Endothelial cell of umbilical vein (primary cell): ENCODE measurements at regions not wholly inside any gene's neighbourhood (a gene's known extent, or its start where the extent isn't known, plus 50 kb on each side); places are given as distances from the start of the nearest gene placed in this dataset.

ENCODE experiments used
- BruUV-seq: library from RNA; stranded (reverse); fragments of 400-500 nt; replicated peaks from 2 replicates; lab custom pipeline; 2021; lab: Mats Ljungman, UMichigan
- CTCF ChIA-PET: fragments of 300-600, 350-600 bp; sonication (Branson Sonifier 250); formaldehyde crosslinking; loops from one replicate; lab custom pipeline; 2021; ENCODE audit warnings: antibody characterized with exemption, inconsistent platforms; lab: Charles Lee
- POLR2A ChIA-PET: fragments of 300-600, 350-600 bp; sonication (Branson Sonifier 250); formaldehyde crosslinking; loops from one replicate; lab custom pipeline; 2021; ENCODE audit warnings: antibody characterized with exemption, inconsistent platforms; lab: Charles Lee
- DNase-seq: peaks from one replicate; pipeline ENCODE4 v3.0.0-alpha.2; 2011; ENCODE audit warnings: low read depth, low spot score
- FAIRE-seq: peaks from 2 replicates; lab custom pipeline; 2011; peaks lifted over from hg19 to GRCh38; lab: Jason Lieb, UNC
- H2AFZ ChIP-seq: 2 replicates; pipeline ENCODE4 v1.6.0; 2012; ENCODE audit warnings: low read depth, low read length, control low read depth, inconsistent platforms
- H3K27ac ChIP-seq: 2 replicates; pipeline ENCODE4 v1.5.1; 2011; ENCODE audit warnings: low read depth, mild to moderate bottlenecking, control low read depth, low read length, moderate library complexity; ENCODE audit not compliant: insufficient read depth
- H3K27me3 ChIP-seq, 2 experiments: 2 replicates each; pipeline versions ENCODE4 v1.6.0 to v1.6.1; 2011; ENCODE audit warnings: low read length in 2 of 2, mixed read lengths in 1 of 2; ENCODE audit not compliant: control insufficient read depth in 2 of 2, insufficient read depth in 2 of 2
- H3K36me3 ChIP-seq, 2 experiments: 2 replicates in 1 of 2; 3 replicates in 1 of 2; pipeline ENCODE4 v1.5.1; 2011; ENCODE audit warnings: low read length in 2 of 2, mild to moderate bottlenecking in 1 of 2, moderate library complexity in 1 of 2; ENCODE audit not compliant: control insufficient read depth in 2 of 2, insufficient read depth in 2 of 2; ENCODE audit errors: extremely low read depth in 1 of 2
- H3K4me1 ChIP-seq: 3 replicates; pipeline ENCODE4 v1.5.1; 2011; ENCODE audit warnings: mild to moderate bottlenecking, low read length; ENCODE audit not compliant: control insufficient read depth, insufficient read depth; ENCODE audit errors: extremely low read depth
- H3K4me2 ChIP-seq: 2 replicates; pipeline ENCODE4 v1.6.1; 2011; ENCODE audit warnings: low read length, control low read depth, mixed read lengths; ENCODE audit not compliant: insufficient read depth
- H3K4me3 ChIP-seq, 3 experiments: fragments of 200-600 bp in 1 of 3; sonication (generic), shearing (Covaris generic) in 1 of 3; replicated peaks in 1 of 3; 2 replicates each; pipeline ENCODE4 v1.5.1; 2011 to 2016; ENCODE audit warnings: control low read depth in 3 of 3, low read length in 3 of 3, mild to moderate bottlenecking in 2 of 3, inconsistent platforms in 1 of 3, low read depth in 1 of 3, moderate library complexity in 1 of 3; ENCODE audit not compliant: insufficient read depth in 1 of 3
- H3K79me2 ChIP-seq: 2 replicates; pipeline ENCODE4 v1.6.0; 2012; ENCODE audit warnings: low read length, inconsistent platforms; ENCODE audit not compliant: control insufficient read depth, insufficient read depth
- H3K9ac ChIP-seq: replicated peaks from 2 replicates; pipeline ENCODE3; 2011; ENCODE audit warnings: low read length, control low read depth; ENCODE audit not compliant: insufficient read depth; ENCODE audit errors: extremely low read depth
- H3K9me1 ChIP-seq: replicated peaks from 3 replicates; pipeline ENCODE4 v1.6.0; 2011; ENCODE audit warnings: mild to moderate bottlenecking, low read length; ENCODE audit not compliant: control insufficient read depth, insufficient read depth; ENCODE audit errors: extremely low read depth
- H3K9me3 ChIP-seq: replicated peaks from 2 replicates; pipeline ENCODE4 v1.5.1; 2012; ENCODE audit warnings: low read length, inconsistent platforms; ENCODE audit not compliant: control insufficient read depth, insufficient read depth
- H4K20me1 ChIP-seq: replicated peaks from 2 replicates; pipeline ENCODE3; 2011; ENCODE audit warnings: mild to moderate bottlenecking, low read length; ENCODE audit not compliant: control insufficient read depth, insufficient read depth; ENCODE audit errors: extremely low read depth
- CTCF ChIP-seq, 2 donors: IDR thresholded peaks; 1 replicate in 1 of 2; 2 replicates in 1 of 2; pipeline ENCODE4 v1.5.1; 2011; ENCODE audit warnings: low read length in 2 of 2, mild to moderate bottlenecking in 2 of 2, moderate library complexity in 2 of 2, control low read depth in 1 of 2, inconsistent platforms in 1 of 2, low read depth in 1 of 2; ENCODE audit not compliant: insufficient read depth in 1 of 2; ENCODE audit errors: extremely low read depth in 1 of 2
- EZH2 ChIP-seq: IDR thresholded peaks from 2 replicates; pipeline ENCODE4 v1.6.1; 2012; ENCODE audit warnings: borderline replicate concordance, low read depth, mild to moderate bottlenecking, moderate library complexity, low read length, inconsistent platforms; ENCODE audit not compliant: severe bottlenecking
- FOS ChIP-seq: IDR thresholded peaks from 2 replicates; pipeline ENCODE4 v1.6.1; 2011; ENCODE audit warnings: mild to moderate bottlenecking, low read length, moderate library complexity, borderline replicate concordance; ENCODE audit not compliant: insufficient read depth
- GATA2 ChIP-seq: IDR thresholded peaks from 2 replicates; pipeline ENCODE4 v1.7.0; 2011; ENCODE audit warnings: low read depth, mild to moderate bottlenecking, moderate library complexity, mixed read lengths, low read length; ENCODE audit not compliant: insufficient read length, insufficient read depth
- JUN ChIP-seq: IDR thresholded peaks from 2 replicates; pipeline ENCODE4 v1.6.1; 2011; ENCODE audit warnings: borderline replicate concordance, low read depth; ENCODE audit not compliant: insufficient read length, insufficient read depth
- MAX ChIP-seq: IDR thresholded peaks from 2 replicates; pipeline ENCODE4 v1.6.1; 2011; ENCODE audit not compliant: insufficient read depth, insufficient read length
- MYC ChIP-seq: IDR thresholded peaks from one replicate; pipeline ENCODE4 v1.6.1; 2011; ENCODE audit warnings: mild to moderate bottlenecking, low read depth, low read length
- POLR2A ChIP-seq: IDR thresholded peaks from 2 replicates; pipeline ENCODE4 v1.6.1; 2012; ENCODE audit warnings: low read depth, mild to moderate bottlenecking, control low read depth, low read length
- POLR2AphosphoS5 ChIP-seq: IDR thresholded peaks from 2 replicates; pipeline ENCODE4 v1.6.1; 2012; ENCODE audit warnings: low read depth, mild to moderate bottlenecking, control low read depth, low read length, moderate library complexity; ENCODE audit not compliant: insufficient read depth
- dilution Hi-C: fragments of 300-500 bp; cut with MboI; formaldehyde crosslinking; loops from one replicate; pipeline ENCODE4 v1.15.0; 2019; ENCODE audit warnings: low sequenced_read_pairs; ENCODE audit not compliant: extremely low pct_ligation_motif_present
- intact Hi-C: fragments of 100-400 bp; cut with micrococcal nuclease; formaldehyde crosslinking; loops from one replicate; pipeline ENCODE4 v1.10.0; 2022

DNA sequence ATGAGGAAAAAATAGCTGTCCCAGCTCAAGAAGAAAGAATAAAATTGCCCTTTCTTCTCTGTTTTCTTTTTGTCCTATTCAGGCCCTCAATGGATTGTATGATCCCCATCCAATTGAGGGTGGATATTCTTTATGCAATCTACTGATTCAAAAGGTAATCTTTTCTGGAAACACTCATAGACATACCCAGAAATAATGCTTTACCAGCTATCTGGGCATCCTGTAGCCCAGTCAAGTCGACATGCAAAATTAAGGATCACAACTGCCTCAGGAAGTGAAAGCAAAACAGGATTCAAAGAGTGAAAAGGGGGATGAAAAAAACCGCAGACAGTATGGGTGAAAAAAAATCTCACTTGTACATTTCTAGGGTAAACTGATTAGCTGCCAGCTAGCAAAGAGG, 410.1 kb downstream of the TBC1D32 start:
- CTCF ChIA-PET, result no interaction called here
- POLR2A ChIA-PET, result no interaction called here

More for the DNA sequence above, 410.1 kb downstream of the TBC1D32 start:
- H3K4me3 ChIP-seq, result no peak overlapping the region
- H4K20me1 ChIP-seq, result no peaks in the 10 kb centered on the region
- intact Hi-C loops (no loop called here), dilution Hi-C loops (no loop called here)
- H3K79me2 ChIP-seq, result no peaks in the 10 kb centered on the region
- H3K36me3 ChIP-seq, result no peaks in the 10 kb centered on the region
- H3K4me1 ChIP-seq, result no peaks in the 10 kb centered on the region
- TF ChIP-seq MYC (no peak), POLR2AphosphoS5 (no peak), POLR2A (no peak), EZH2 (no peak), MAX (no peak), FOS (no peak), CTCF (IDR thresholded peaks at IDR 0.05; ENCODE audit: extremely low read depth in 1 of 2, insufficient read depth in 1 of 2, low read depth in 1 of 2, low read length in 2 of 2) (no peak), JUN (no peak), GATA2 (no peak)
- FAIRE-seq, result no peak
- H3K9me3 ChIP-seq, result no peaks in the 10 kb centered on the region
- H2AFZ ChIP-seq, result no peak overlapping the region
- no peak overlapping the region for H3K27ac ChIP-seq
- no peak overlapping the region for H3K9ac ChIP-seq
- DNase-seq, result no peak
- H3K27me3 ChIP-seq, result no peaks in the 10 kb centered on the region
- BruUV-seq, result no TSS peak
- no peak overlapping the region for H3K4me2 ChIP-seq
- H3K9me1 ChIP-seq, result no peaks in the 10 kb centered on the region
